ENCODE measurements at regions not wholly inside any gene's neighbourhood (a gene's known extent, or its start where the extent isn't known, plus 50 kb on each side); places are given as distances from the start of the nearest gene placed in this dataset.

DNA sequence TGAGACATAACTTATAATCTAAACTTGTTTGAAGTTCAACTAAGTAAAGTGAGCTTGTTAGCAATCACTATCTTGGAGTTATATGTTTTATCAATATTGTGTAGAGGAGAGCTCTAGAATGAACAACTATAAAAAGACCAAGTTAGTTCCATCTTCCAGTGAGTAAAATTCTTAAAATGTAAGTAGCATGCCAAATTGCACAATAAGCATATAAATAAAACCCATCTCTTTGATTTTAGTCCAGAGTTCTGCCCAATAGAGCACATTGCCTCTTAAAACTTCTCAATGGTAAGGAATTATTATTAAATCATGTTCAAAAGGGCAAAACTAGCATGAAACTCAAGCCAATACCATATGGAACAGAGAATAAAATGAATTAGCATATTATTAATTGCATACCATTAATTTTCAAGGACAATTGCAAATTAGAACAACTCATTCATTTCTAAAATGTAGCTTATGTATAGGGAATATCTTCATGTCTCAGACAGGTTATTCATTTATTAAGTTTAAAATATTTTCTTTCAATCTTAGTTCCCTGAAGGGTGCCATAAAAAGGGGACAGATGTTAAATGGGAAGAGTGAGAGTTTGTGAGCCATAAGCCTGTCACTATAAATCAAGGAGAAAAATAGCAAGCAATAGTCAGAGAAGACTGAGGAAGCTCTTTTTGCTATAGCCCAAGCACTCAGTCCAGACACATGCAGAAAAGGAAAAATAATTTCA is 507.6 kb downstream of the CENPC start:
- TF ChIP-seq CTCF (conservative IDR thresholded peaks at IDR 0.05 in 1 of 2, IDR thresholded peaks at IDR 0.05 in 1 of 2; ENCODE audit: extremely low read depth in 1 of 2, insufficient read depth in 1 of 2, low read depth in 1 of 2, low read length in 2 of 2): no peak
- no peak for TF ChIP-seq EZH2 (IDR thresholded peaks at IDR 0.05; ENCODE audit: borderline replicate concordance, low read length)
